Psoas muscle (tissue), 7 donors: ENCODE measurements at regions not wholly inside any gene's neighbourhood (a gene's known extent, or its start where the extent isn't known, plus 50 kb on each side); places are given as distances from the start of the nearest gene placed in this dataset.

Experiments
- ATAC-seq, 4 donors: fragments of 200-7000 bp; cut with Tn5 transposase; one replicate each; pipeline ENCODE4 v1.9.1; 2020; ENCODE audit warnings: moderate library complexity in 3 of 4, mild to moderate bottlenecking in 2 of 4
- DNase-seq, 2 donors: peaks; one replicate each; pipeline ENCODE4 v3.0.0-alpha.2; 2020
- H3K27ac ChIP-seq: fragments of 200-600 bp; one replicate; pipeline ENCODE4 v1.8.0; 2022
- H3K27me3 ChIP-seq, 3 donors: fragments of 200-600 bp in 1 of 3; one replicate each; pipeline versions ENCODE4 v1.6.1 to v1.8.0; 2013 to 2022; ENCODE audit warnings: low read length in 2 of 3, mild to moderate bottlenecking in 2 of 3, moderate library complexity in 1 of 3; ENCODE audit not compliant: insufficient read depth in 3 of 3
- H3K36me3 ChIP-seq, 2 donors: fragments of 200-600 bp in 1 of 2; one replicate each; pipeline versions ENCODE4 v1.6.1 to v1.8.0; 2013 to 2022; ENCODE audit warnings: low read depth in 1 of 2, mild to moderate bottlenecking in 1 of 2, moderate library complexity in 1 of 2; ENCODE audit not compliant: insufficient read depth in 1 of 2
- H3K4me1 ChIP-seq: fragments of 200-600 bp; one replicate; pipeline ENCODE4 v1.8.0; 2022
- H3K4me3 ChIP-seq: fragments of 200-600 bp; one replicate; pipeline ENCODE4 v1.8.0; 2022; ENCODE audit warnings: mild to moderate bottlenecking
- H3K9me3 ChIP-seq: fragments of 200-600 bp; one replicate; pipeline ENCODE4 v1.8.0; 2022
- CTCF ChIP-seq: fragments of 200-600 bp; IDR thresholded peaks from one replicate; pipeline ENCODE4 v1.8.0; 2022; ENCODE audit warnings: antibody characterized with exemption
- WGBS, 3 donors: extraction: QIAGEN DNeasy Blood & Tissue Kit; methylation state at CpG; one replicate each; pipeline versions ENCODE4 v1.1.6 to v1.1.7; 2013; 5-methylcytosine and 5-hydroxymethylcytosine counted together
- intact Hi-C, 2 donors: fragments of 100-400 bp; cut with DNase I; formaldehyde crosslinking; loops; one replicate each; pipeline versions ENCODE4 v1.11.0 to v1.14.2; 2022
- donor health status: healthy with polysubstance abuse.
- donor health status: DM: no; HTN: no; CAD: no; lungs with moderate emphysema.
- donor health status: Bipolar disorder and iron deficiency.
- donor health status: healthy.
- donor health status: DM: yes; HTN: yes; CAD: no.
- donor health status: DM: no; HTN: no; CAD: no.
- donor health status: DM: yes; HTN: yes; CAD: no.

- H3K4me1 ChIP-seq: peaks cover 13% of the 10 kb centered on the region
- DNase-seq: no peak
- intact Hi-C loops: loop anchor here (2.0 to 5.0 kb wide), 4 partner anchors 40 to 228 kb away; no protein-coding TSS in a partner anchor
- no peaks in the 10 kb centered on the region for H3K9me3 ChIP-seq
- H3K27me3 ChIP-seq: no peaks in the 10 kb centered on the region
- ATAC-seq: peak; percentile 73 to 82 (median 78)
- H3K27ac ChIP-seq: peak overlapping the region; percentile 44
- WGBS, 3 donors: 64 to 72% (median 67%) methylated on average over 5 of the region's 5 CpGs
- H3K4me3 ChIP-seq: no peak overlapping the region
- no peaks in the 10 kb centered on the region for H3K36me3 ChIP-seq
- peak; percentile 80 for TF ChIP-seq CTCF
Observed at GRCh38 chr11:11036848-11037732, 179.2 kb upstream of the ZBED5 start.

GRCh38 chr11:11036185-11036847 lies 178.5 kb upstream of the ZBED5 start:
- ATAC-seq (no peak), DNase-seq (no peak)
- no peaks in the 10 kb centered on the region for H3K9me3 ChIP-seq
- no peak for TF ChIP-seq CTCF
- H3K27me3 ChIP-seq: no peaks in the 10 kb centered on the region
- H3K27ac ChIP-seq: no peak overlapping the region
- no peak overlapping the region for H3K4me3 ChIP-seq
- 87 to 90% (median 88%) methylated on average over 3 of the region's 3 CpGs for WGBS, 3 donors
- H3K36me3 ChIP-seq: no peaks in the 10 kb centered on the region
- H3K4me1 ChIP-seq: peaks cover 13% of the 10 kb centered on the region
- intact Hi-C loops: loop anchor here (2.0 to 5.0 kb wide), 4 partner anchors 41 to 228 kb away; no protein-coding TSS in a partner anchor

GRCh38 chr11:11035331-11035730 lies 177.5 kb upstream of the ZBED5 start:
- no peak for ATAC-seq
- peaks cover 13% of the 10 kb centered on the region for H3K4me1 ChIP-seq
- 61 to 83% (median 63%) methylated on average over 1 of the region's 1 CpG for WGBS, 3 donors
- no peaks in the 10 kb centered on the region for H3K9me3 ChIP-seq
- no peaks in the 10 kb centered on the region for H3K27me3 ChIP-seq
- TF ChIP-seq CTCF: no peak
- H3K36me3 ChIP-seq: no peaks in the 10 kb centered on the region
- no peak for DNase-seq
- no peak overlapping the region for H3K27ac ChIP-seq
- intact Hi-C loops: loop anchor here (5.0 kb wide), 2 partner anchors 42 to 122 kb away; no protein-coding TSS in a partner anchor
- no peak overlapping the region for H3K4me3 ChIP-seq

GRCh38 chr11:11034476-11034875 lies 176.6 kb upstream of the ZBED5 start:
- no peak overlapping the region for H3K27ac ChIP-seq
- H3K4me3 ChIP-seq: no peak overlapping the region
- H3K4me1 ChIP-seq: peaks cover 13% of the 10 kb centered on the region
- 70 to 85% (median 75%) methylated on average over 5 of the region's 5 CpGs for WGBS, 3 donors
- no peaks in the 10 kb centered on the region for H3K27me3 ChIP-seq
- no peaks in the 10 kb centered on the region for H3K9me3 ChIP-seq
- no peak for DNase-seq
- no peaks in the 10 kb centered on the region for H3K36me3 ChIP-seq
- no peak for ATAC-seq
- intact Hi-C loops: no loop called here
- TF ChIP-seq CTCF: no peak
